ENCODE measurements at regions not wholly inside any gene's neighbourhood (a gene's known extent, or its start where the extent isn't known, plus 50 kb on each side); places are given as distances from the start of the nearest gene placed in this dataset.

GRCh38 chr10:32156031-32156495 lies 99.8 kb upstream of the KIF5B start:
- TF ChIP-seq, protein P1, sequence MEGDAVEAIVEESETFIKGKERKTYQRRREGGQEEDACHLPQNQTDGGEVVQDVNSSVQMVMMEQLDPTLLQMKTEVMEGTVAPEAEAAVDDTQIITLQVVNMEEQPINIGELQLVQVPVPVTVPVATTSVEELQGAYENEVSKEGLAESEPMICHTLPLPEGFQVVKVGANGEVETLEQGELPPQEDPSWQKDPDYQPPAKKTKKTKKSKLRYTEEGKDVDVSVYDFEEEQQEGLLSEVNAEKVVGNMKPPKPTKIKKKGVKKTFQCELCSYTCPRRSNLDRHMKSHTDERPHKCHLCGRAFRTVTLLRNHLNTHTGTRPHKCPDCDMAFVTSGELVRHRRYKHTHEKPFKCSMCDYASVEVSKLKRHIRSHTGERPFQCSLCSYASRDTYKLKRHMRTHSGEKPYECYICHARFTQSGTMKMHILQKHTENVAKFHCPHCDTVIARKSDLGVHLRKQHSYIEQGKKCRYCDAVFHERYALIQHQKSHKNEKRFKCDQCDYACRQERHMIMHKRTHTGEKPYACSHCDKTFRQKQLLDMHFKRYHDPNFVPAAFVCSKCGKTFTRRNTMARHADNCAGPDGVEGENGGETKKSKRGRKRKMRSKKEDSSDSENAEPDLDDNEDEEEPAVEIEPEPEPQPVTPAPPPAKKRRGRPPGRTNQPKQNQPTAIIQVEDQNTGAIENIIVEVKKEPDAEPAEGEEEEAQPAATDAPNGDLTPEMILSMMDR (conservative IDR thresholded peaks at IDR 0.05; ENCODE audit: low read depth, low read length) = no peak
- H3K4me3 ChIP-seq (ENCODE audit: low read length) = no peak overlapping the region
- DNase-seq (ENCODE audit: low read depth) = no peak

DNA sequence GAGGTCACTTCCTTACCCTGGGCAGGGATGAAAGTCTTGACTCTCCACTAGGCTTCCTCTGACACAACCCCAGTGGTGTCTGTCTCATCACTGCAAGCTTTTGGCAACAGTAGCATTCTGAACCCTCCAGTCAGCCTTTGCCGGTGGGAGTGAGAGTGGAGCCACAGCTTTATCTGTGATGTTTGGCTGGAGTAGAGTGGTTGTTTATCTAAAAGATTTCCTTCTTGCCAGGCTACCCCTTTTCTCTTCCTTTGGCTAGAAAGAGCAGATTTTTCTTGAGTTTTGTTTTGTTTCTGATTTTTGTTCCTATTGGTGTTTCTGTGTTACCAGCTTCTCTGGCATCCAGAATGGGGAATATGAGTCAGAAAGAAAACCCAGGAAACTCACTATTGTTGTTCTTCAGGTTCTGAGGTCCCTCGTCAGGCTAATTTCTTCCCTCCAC lies 98.9 kb upstream of the KIF5B start:
- TF ChIP-seq, protein P1 (conservative IDR thresholded peaks at IDR 0.05; ENCODE audit: low read depth, low read length) = no peak
- DNase-seq (ENCODE audit: low read depth) = no peak
- no peak overlapping the region for H3K4me3 ChIP-seq (ENCODE audit: low read length)

GRCh38 chr10:32153931-32154330 lies 97.7 kb upstream of the KIF5B start:
- TF ChIP-seq, protein P1 (conservative IDR thresholded peaks at IDR 0.05; ENCODE audit: low read depth, low read length) = no peak
- no peak for DNase-seq (ENCODE audit: low read depth)
- H3K4me3 ChIP-seq (ENCODE audit: low read length) = no peak overlapping the region

DNA sequence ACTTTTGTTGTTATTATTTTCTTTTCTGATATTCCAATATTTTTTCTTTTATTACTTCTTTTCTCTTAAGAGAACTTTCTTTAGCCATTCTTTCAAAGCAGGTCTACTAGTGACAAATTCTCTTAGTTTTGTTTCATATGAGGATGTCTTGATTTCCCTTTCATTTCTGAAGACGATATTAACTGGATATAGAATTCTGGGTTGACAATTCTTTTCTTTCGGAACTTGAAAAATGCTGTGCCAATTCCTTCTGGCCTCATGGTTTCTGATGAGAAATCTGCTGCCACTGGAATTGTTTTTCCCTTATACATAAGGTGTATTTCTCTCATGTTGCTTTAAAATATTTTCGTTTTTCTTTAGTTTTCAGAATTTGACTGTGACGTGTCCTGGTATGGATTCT lies 97.0 kb upstream of the KIF5B start:
- H3K4me3 ChIP-seq (ENCODE audit: low read length) = no peak overlapping the region
- no peak for DNase-seq (ENCODE audit: low read depth)
- TF ChIP-seq, protein P1 (conservative IDR thresholded peaks at IDR 0.05; ENCODE audit: low read depth, low read length) = no peak

DNA sequence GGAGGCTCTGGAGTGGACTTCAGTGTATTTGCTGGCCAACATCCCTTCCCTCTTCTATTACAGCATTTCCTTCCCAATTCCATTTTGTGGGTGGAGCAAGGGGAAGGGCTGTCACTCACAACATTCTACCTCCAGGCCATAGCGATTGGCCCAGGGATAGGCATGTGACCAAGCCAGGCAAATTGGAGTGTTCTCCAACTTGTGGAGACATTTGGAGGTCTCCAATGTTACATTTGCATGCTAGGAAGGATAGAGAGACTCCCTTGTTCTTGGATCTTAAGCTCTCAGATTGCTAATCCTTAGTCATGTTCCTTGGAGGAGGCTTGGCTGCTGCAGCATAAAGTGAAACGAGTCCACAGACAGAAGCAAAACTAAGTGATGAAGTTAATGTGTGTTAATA lies 95.6 kb upstream of the KIF5B start:
- no peak for DNase-seq (ENCODE audit: low read depth)
- H3K4me3 ChIP-seq (ENCODE audit: low read length) = no peak overlapping the region
- TF ChIP-seq, protein P1 (conservative IDR thresholded peaks at IDR 0.05; ENCODE audit: low read depth, low read length) = no peak

DNA sequence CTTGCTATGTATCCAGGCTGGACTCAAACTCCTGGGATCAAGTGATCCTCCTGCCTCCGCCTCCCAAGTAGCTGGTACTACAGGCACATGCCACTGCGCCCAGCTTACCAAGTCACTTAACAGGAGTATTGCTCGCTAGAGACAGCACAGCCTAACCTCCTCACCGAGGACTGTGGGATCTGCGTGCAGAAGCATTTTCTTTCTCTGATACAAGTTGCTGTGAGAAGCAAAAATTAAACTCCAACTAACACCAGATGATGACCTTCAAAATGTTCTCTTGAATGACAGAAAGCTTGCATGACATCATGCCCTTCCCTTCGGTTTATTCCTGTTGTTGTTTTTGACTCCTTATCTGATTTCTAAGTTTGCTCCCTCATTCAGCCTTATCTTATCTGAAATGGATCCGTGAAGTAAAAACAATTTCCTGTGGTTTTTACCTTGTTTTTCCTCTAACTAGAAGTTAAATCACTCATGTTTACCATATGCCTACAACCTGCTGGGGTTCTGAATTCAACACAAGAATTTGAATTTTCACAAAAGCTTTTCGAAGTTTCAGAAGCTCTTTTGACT lies 94.4 kb upstream of the KIF5B start:
- TF ChIP-seq, protein P1 (conservative IDR thresholded peaks at IDR 0.05; ENCODE audit: low read depth, low read length) = no peak
- H3K4me3 ChIP-seq (ENCODE audit: low read length) = no peak overlapping the region
- no peak for DNase-seq (ENCODE audit: low read depth)

- TF ChIP-seq, protein P1 (conservative IDR thresholded peaks at IDR 0.05; ENCODE audit: low read depth, low read length) = no peak
- no peak overlapping the region for H3K4me3 ChIP-seq (ENCODE audit: low read length)
- peak; percentile 55 for DNase-seq (ENCODE audit: low read depth)
Observed at GRCh38 chr10:32149252-32149955, 93.2 kb upstream of the KIF5B start.

Data from retinal pigment epithelial cell (primary cell).